MCF 10A (cell line): ENCODE measurements at regions not wholly inside any gene's neighbourhood (a gene's known extent, or its start where the extent isn't known, plus 50 kb on each side); places are given as distances from the start of the nearest gene placed in this dataset.

Experiments used
- BruUV-seq: library from RNA; stranded (reverse); fragments of 400-500 nt; replicated peaks from 2 replicates; lab custom pipeline; 2021; lab: Mats Ljungman, UMichigan
- CTCF ChIA-PET: fragments of 300-600 bp; sonication (Branson Sonifier 250); formaldehyde crosslinking; extraction: SDS; loops from one replicate; lab custom pipeline; 2021; ENCODE audit warnings: antibody characterized with exemption, inconsistent platforms; lab: Yijun Ruan, JAX
- POLR2A ChIA-PET: fragments of 300-600, 350-650 bp; sonication (Branson Sonifier 250); formaldehyde crosslinking; extraction: SDS; loops from one replicate; lab custom pipeline; 2020; ENCODE audit warnings: antibody characterized with exemption, inconsistent platforms; lab: Yijun Ruan, JAX
- DNase-seq: peaks from one replicate; pipeline ENCODE4 v3.0.0-alpha.2; 2018; ENCODE audit not compliant: unreplicated experiment
- H3K27ac Mint-ChIP-seq: one replicate; pipeline ENCODE4 v1.8.0; 2022; ENCODE audit warnings: mild to moderate bottlenecking, low read depth, mixed read lengths; ENCODE audit not compliant: unreplicated experiment
- H3K27me3 Mint-ChIP-seq: one replicate; pipeline ENCODE4 v1.8.0; 2022; ENCODE audit warnings: mixed read lengths; ENCODE audit not compliant: insufficient read depth, unreplicated experiment
- H3K36me3 Mint-ChIP-seq: one replicate; pipeline ENCODE4 v1.8.0; 2022; ENCODE audit warnings: mild to moderate bottlenecking, moderate library complexity, mixed read lengths; ENCODE audit not compliant: insufficient read depth, unreplicated experiment
- H3K4me1 Mint-ChIP-seq: one replicate; pipeline ENCODE4 v1.8.0; 2022; ENCODE audit warnings: mixed read lengths; ENCODE audit not compliant: insufficient read depth, unreplicated experiment
- H3K4me3 Mint-ChIP-seq: one replicate; pipeline ENCODE4 v1.8.0; 2022; ENCODE audit warnings: mild to moderate bottlenecking, moderate library complexity, mixed read lengths; ENCODE audit not compliant: unreplicated experiment
- H3K9me3 Mint-ChIP-seq: one replicate; pipeline ENCODE4 v1.8.0; 2022; ENCODE audit warnings: mixed read lengths; ENCODE audit not compliant: unreplicated experiment
- CTCF ChIP-seq: fragments of 200-600 bp; IDR thresholded peaks from one replicate; pipeline ENCODE4 v1.8.0; 2022; ENCODE audit warnings: antibody characterized with exemption, mild to moderate bottlenecking; ENCODE audit not compliant: unreplicated experiment
- intact Hi-C: fragments of 100-400 bp; cut with micrococcal nuclease; formaldehyde crosslinking; loops from 2 replicates; pipeline ENCODE4 v1.14.1; 2022

- no peak for DNase-seq
- Mint-ChIP-seq H3K36me3 (no peaks in the 10 kb centered on the region), H3K27me3 (no peaks in the 10 kb centered on the region), H3K4me1 (peaks cover 13% of the 10 kb centered on the region), H3K4me3 (no peak overlapping the region), H3K9me3 (no peaks in the 10 kb centered on the region), H3K27ac (no peak overlapping the region)
- no TSS peak for BruUV-seq
- no peak for TF ChIP-seq CTCF
- CTCF ChIA-PET, result no interaction called here
- intact Hi-C loops, result no loop called here
- POLR2A ChIA-PET, result no interaction called here
Observed at GRCh38 chr6:22115559-22115958, 181.3 kb downstream of the PRL start.

- no peaks in the 10 kb centered on the region for H3K27me3 Mint-ChIP-seq
- no peak overlapping the region for H3K4me3 Mint-ChIP-seq
- ChIA-PET POLR2A (interaction anchor here (0.7 kb wide), 1 partner anchor 48 kb away, joined by 3 read pairs; no protein-coding TSS in a partner anchor), CTCF (no interaction called here)
- H3K4me1 Mint-ChIP-seq, result peaks cover 9% of the 10 kb centered on the region
- H3K9me3 Mint-ChIP-seq, result no peaks in the 10 kb centered on the region
- intact Hi-C loops, result no loop called here
- H3K36me3 Mint-ChIP-seq, result no peaks in the 10 kb centered on the region
- no peak for TF ChIP-seq CTCF
- no TSS peak for BruUV-seq
- no peak for DNase-seq
- no peak overlapping the region for H3K27ac Mint-ChIP-seq
Observed at GRCh38 chr6:22117631-22118030, 179.2 kb downstream of the PRL start.

GRCh38 chr6:22119500-22119899 is 177.3 kb downstream of the PRL start:
- TF ChIP-seq CTCF, result no peak
- BruUV-seq, result no TSS peak
- POLR2A ChIA-PET, result interaction anchor here (0.5 kb wide), 1 partner anchor 454 kb away, joined by 4 read pairs; no protein-coding TSS in a partner anchor
- CTCF ChIA-PET, result no interaction called here
- no peak overlapping the region for H3K4me3 Mint-ChIP-seq
- H3K9me3 Mint-ChIP-seq, result no peaks in the 10 kb centered on the region
- intact Hi-C loops, result no loop called here
- DNase-seq, result no peak
- no peaks in the 10 kb centered on the region for H3K4me1 Mint-ChIP-seq
- H3K27ac Mint-ChIP-seq, result no peak overlapping the region
- no peaks in the 10 kb centered on the region for H3K36me3 Mint-ChIP-seq
- H3K27me3 Mint-ChIP-seq, result no peaks in the 10 kb centered on the region

GRCh38 chr6:22124756-22125155 is 172.1 kb downstream of the PRL start:
- H3K4me1 Mint-ChIP-seq, result no peaks in the 10 kb centered on the region
- no peak overlapping the region for H3K4me3 Mint-ChIP-seq
- no peaks in the 10 kb centered on the region for H3K36me3 Mint-ChIP-seq
- TF ChIP-seq CTCF, result no peak
- ChIA-PET CTCF (no interaction called here), POLR2A (no interaction called here)
- no TSS peak for BruUV-seq
- no peak for DNase-seq
- peaks cover 9% of the 10 kb centered on the region for H3K9me3 Mint-ChIP-seq
- peak overlapping the region; percentile 23 for H3K27ac Mint-ChIP-seq
- intact Hi-C loops, result no loop called here
- H3K27me3 Mint-ChIP-seq, result no peaks in the 10 kb centered on the region
